Ramos (cell line): ENCODE measurements at regions not wholly inside any gene's neighbourhood (a gene's known extent, or its start where the extent isn't known, plus 50 kb on each side); places are given as distances from the start of the nearest gene placed in this dataset.
"Not testable (repeated sequence)": the region's sequence is repeated elsewhere in the genome, so short reads cannot be mapped to it uniquely, and the experiment has no call there.

Experiments used
- in situ Hi-C: fragments of 300-500 bp; cut with MboI; formaldehyde crosslinking; loops from one replicate; pipeline ENCODE4 v1.14.3; 2022; ENCODE audit warnings: low sequenced_read_pairs; ENCODE audit not compliant: unreplicated experiment

DNA sequence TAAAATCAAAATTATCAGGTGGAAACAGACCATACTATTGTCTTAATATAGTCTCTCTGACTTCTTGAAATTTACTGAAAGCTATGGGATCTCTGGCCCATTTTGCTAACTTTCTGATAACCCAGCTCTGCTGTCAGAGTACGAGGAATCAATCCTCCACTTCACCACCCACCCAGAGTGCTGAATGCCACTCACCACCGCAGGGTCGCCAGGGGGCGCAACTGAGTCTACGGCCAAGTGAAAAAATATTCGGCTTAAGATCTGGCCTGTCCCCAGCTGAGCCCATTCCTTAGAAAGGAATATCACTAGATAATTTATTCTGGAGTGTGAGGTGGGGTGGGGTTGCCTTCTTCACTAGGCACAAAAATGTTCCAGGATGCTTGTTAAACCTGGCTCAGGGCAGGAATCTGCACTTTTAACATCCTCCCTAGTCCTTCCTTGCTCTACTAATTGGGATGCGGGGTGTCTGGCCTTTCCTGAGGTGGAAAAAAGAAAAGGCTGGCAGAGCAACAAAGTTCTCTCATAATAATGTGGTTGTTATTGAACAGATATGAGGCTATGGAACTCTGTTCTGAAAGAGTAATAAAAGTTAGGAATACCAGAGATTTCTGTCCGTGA lies 520.6 kb downstream of the MFSD1 start:
- in situ Hi-C loops = no loop called here

DNA sequence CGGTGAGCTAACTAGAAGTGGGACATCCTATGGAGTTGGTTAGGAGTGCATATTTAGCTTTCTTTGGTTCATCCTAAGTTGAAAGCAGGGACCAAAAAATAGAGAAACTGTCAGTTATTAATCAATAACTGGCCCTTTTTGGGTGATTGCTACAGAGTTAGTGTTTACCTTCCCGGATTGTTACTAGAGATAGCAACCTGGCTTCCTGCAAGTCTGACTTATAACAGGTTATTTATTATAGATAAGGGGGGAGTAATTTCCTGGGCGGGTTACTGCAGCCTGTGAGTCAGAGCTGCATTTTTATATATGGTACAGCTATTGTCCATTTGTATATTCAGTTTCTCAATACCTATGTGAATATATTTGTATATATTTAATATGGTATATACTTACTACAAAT lies 522.0 kb downstream of the MFSD1 start:
- in situ Hi-C loops = no loop called here

- in situ Hi-C loops = loop anchor here (25.0 kb wide), 1 partner anchor 485 kb away; no protein-coding TSS in a partner anchor
Observed at GRCh38 chr3:159326998-159327397, 525.1 kb downstream of the MFSD1 start.

DNA sequence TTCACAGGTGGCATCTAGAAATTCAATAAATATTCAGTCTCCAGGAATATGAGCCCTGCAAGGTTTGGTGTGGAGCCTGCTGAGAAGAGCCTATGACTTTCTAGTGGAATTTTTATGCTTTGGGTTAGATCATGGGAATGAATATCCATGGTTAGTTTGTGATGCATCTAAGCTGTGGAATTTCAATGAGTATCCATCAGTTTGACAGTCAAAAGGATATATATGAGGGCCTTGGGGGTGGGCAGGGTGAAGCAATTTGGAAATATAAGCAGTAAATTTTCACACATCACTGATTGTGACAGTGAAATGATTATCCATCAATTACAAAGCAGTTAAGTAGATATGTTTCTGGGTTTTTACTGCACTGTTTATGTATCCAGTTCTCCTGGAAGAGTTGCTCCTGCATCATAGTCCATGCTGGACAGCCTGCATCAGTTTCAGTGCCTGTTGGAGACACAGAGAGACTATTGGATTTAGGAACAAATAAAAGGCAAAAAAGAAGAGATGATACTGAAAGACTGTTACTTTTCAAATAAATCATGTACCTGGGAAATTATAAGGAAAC lies 530.8 kb downstream of the MFSD1 start:
- in situ Hi-C loops = loop anchor here (25.0 kb wide), 1 partner anchor 480 kb away; no protein-coding TSS in a partner anchor

GRCh38 chr3:159339131-159339530 lies 537.3 kb downstream of the MFSD1 start:
- in situ Hi-C loops = loop anchor here (25.0 kb wide), 1 partner anchor 473 kb away; no protein-coding TSS in a partner anchor

- in situ Hi-C loops = loop anchor here (25.0 kb wide), 1 partner anchor 471 kb away; no protein-coding TSS in a partner anchor
Observed at GRCh38 chr3:159340877-159341500, 539.1 kb downstream of the MFSD1 start.

- in situ Hi-C loops = loop anchor here (25.0 kb wide), 1 partner anchor 466 kb away; no protein-coding TSS in a partner anchor
Observed at GRCh38 chr3:159346271-159346903, 544.5 kb downstream of the MFSD1 start.

GRCh38 chr3:159348431-159348830 lies 546.6 kb downstream of the MFSD1 start:
- in situ Hi-C loops = loop anchor here (25.0 kb wide), 1 partner anchor 464 kb away; no protein-coding TSS in a partner anchor

DNA sequence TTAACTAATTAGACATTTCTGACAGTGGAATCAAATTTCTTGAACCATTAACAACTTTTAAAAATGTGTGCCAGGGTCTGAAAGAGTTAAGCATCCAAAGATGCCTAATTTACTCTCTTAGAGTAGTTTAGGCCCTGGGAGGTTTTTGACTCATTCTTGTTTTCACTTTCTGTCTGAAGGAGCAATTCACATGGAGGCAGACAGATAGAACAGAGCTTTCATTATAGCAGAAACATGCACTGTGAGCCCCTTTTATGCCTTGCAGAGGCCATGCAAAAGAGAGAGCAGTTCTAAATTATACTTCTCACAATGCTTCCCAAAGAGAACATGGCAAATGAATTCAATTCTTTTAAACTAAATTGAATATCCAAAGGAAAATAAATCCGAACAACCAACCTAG lies 554.8 kb downstream of the MFSD1 start:
- in situ Hi-C loops = no loop called here

GRCh38 chr3:159364511-159364910 lies 562.7 kb downstream of the MFSD1 start:
- in situ Hi-C loops = no loop called here

DNA sequence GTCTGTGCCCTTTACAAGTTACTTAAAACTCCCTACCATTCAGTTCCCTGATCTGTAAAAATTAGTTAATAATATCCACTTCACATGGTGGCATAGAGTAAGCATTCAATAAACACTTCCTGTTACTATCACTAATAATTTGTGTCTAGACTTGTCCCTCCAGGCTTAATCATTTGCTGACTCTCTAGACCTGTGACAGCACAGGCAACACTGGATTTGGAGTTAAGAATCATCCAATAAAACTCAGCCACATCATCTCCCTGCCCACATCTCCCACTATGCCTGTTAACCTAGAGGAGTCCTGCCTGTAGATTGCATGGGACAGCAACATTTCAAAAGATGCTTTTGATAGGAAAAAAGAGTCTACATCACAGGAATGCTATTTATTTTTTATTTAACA lies 564.6 kb downstream of the MFSD1 start:
- in situ Hi-C loops = no loop called here

DNA sequence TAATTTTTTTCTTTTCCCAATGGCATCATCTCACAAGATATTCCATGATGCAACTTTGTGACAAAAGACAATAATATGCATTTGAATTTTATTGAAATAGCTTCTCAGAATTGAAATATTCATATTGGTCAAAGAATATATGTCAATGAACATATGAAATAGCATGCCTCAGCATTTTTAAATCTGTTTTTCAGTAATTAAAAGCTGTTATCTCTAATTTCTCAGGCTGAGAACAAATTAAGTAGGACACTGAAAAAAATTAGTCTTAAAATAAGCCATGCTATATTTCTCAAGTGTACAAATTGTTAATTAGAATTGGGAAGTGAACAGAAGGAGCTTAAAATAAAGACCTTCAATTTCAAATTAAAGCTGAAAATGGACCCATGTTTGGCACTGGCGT lies 570.1 kb downstream of the MFSD1 start:
- in situ Hi-C loops = no loop called here

DNA sequence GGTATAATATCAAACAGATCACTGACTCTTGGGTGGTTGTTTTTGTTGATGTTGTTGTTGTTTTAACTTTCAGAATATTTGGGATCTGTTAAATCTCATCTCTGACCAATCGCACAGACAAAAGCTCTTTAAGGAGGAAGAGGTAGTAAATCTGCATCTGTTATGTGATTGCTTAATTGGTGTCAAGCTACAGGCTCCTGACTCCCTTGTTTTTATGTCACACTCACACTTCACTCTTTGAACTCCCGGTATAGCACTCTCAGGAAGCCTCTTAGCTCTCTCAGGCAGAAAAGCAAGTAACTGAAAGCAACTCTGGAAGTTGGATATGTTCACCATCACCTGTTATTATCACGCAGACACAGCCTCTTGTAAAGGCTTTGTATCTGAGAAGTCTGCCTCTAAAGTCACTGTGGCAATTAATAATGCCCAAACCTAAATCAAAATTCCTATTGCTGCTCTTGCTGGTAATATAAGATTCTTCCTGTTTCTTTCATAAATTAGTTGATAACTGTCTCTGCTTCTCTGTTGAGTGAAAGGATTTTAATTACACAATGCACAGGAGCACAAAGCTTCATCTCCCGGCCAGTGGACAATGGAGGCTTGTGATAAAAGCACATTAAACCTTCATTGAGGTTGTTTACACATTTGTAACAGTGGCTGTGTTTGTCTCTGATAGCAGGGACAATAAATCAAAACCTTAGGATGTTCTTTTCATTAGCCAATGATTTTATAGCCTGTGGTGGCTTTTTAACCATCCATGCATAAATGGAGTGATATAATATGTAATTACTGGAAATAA lies 576.7 kb downstream of the MFSD1 start:
- in situ Hi-C loops = no loop called here

GRCh38 chr3:159380891-159381290 lies 579.0 kb downstream of the MFSD1 start:
- in situ Hi-C loops = no loop called here

GRCh38 chr3:159390656-159391212 lies 588.9 kb downstream of the MFSD1 start:
- in situ Hi-C loops = no loop called here

DNA sequence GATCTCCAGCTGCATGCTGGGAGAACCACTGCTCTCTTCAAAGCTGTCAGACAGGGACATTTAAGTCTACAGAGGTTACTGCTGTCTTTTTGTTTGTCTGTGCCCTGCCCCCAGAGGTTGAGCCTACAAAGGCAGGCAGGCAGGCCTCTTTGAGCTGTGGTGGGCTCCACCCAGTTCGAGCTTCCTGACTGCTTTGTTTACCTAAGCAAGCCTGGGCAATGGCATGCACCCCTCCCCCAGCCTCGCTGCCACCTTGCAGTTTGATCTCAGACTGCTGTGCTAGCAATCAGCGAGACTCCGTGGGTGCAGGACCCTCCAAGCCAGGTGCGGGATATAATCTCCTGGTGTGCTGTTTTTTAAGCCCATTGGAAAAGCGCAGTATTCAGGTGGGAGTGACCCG lies 591.0 kb upstream of the IL12A start:
- in situ Hi-C loops = not testable (repeated sequence)

GRCh38 chr3:159401069-159401468 lies 587.6 kb upstream of the IL12A start:
- in situ Hi-C loops = no loop called here

- in situ Hi-C loops = not testable (repeated sequence)
Observed at GRCh38 chr3:159409711-159410110, 578.9 kb upstream of the IL12A start.

GRCh38 chr3:159413319-159413718 lies 575.3 kb upstream of the IL12A start:
- in situ Hi-C loops = no loop called here

GRCh38 chr3:159416856-159417255 lies 571.8 kb upstream of the IL12A start:
- in situ Hi-C loops = no loop called here
